HG03378 (cell line): ENCODE measurements at regions not wholly inside any gene's neighbourhood (a gene's known extent, or its start where the extent isn't known, plus 50 kb on each side); places are given as distances from the start of the nearest gene placed in this dataset.

Experiments
- ATAC-seq: cut with Tn5 transposase; IDR thresholded peaks from one replicate; pipeline ENCODE4 v1.9.1; 2021; ENCODE audit warnings: mild to moderate bottlenecking, moderate library complexity; ENCODE audit not compliant: unreplicated experiment

- no peak for ATAC-seq
Measured at GRCh38 chr22:48874956-48875355, 952.7 kb downstream of the BRD1 start.

DNA sequence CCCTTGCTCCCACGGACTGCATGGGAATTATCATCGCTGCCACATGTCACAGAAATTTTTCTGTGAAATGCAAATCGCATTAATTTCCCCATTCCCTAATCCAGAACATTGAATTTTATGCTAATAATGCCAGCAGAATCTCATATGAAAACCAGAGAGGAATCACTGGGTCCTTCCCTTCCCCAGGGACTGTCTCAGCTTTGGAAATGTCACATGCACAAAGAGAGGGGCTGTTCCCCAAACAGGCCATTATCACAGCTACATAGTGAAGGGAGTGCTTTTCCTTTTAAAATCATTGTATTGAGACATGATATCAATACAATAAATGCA is 954.5 kb downstream of the BRD1 start:
- ATAC-seq: no peak

- ATAC-seq: no peak
Measured at GRCh38 chr22:48872271-48873190, 955.1 kb downstream of the BRD1 start.

DNA sequence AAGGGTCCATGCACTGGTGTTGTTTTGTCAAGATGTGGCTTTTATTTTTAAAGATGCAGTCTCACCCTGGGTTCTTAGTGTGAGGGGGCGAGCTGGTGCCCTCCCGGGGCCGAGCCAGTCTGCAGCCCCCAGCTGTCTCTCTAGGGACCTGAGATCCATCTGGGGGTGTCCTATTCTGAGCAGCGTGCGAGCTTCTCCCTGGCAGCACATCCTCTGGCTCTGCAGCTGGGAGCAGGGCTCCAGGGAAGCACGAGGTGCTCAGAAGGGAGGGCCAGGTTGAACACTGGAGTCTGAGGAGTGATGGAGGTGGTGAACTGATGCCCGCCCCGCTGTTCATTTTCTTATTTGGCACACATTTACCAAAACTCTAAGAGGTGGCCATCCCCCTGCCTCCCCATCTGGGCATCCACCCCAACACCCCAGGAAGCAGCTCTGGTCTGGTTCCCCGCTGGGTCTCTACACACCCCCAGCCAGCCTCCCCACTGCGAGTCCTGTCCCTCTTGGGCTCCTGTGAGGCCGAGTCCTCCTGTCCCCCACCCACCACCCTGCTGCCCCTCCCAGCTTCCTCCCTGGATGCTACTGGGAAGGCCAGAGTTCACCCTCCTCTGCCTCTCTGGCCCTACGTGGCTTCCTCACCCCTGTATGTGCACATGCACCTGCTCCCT is 956.4 kb downstream of the BRD1 start:
- ATAC-seq: no peak

DNA sequence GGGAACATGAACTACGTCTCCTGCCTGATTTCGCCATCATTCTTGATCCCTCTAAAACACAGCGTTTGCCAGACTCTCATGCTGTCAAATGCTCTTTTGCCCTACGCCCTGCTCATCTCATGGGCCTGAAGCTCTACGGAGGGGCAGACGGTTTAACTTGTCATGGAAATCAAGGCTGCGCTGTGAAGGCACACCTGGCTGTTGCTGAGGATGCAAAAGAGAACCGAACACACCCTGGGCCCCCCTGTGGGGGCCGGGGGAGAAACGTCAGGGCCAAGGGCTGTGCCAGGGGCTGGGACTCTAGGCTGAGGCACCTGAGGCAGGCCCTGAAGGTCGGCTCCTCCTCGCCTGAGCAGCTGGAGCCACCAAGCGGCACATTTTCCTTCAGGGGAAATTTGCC is 957.2 kb downstream of the BRD1 start:
- ATAC-seq: no peak

GRCh38 chr22:48869788-48870187 is 957.9 kb downstream of the BRD1 start:
- ATAC-seq: no peak

GRCh38 chr22:48869161-48869560 is 958.5 kb downstream of the BRD1 start:
- ATAC-seq: no peak

GRCh38 chr22:48868554-48868953 is 959.1 kb downstream of the BRD1 start:
- no peak for ATAC-seq

DNA sequence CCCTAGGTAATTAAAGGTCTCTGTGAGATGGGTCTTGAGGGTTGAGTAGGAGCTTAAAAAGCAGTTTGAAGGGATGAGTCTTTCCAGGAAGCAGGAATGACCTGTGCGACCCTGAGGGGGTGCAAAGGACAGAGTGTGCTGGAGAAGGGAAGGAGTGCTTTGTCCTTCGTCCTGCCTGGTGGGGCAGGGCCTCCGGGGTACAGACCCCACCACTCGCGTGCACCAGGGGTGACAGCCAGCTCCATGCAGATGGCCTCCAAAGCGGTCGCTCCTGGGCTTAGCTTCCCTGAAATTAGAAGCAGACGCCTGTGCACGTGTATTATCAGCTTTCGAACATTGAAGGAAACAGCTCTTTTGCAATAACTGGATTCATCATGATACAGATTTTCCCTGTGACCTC is 959.8 kb downstream of the BRD1 start:
- ATAC-seq: no peak

DNA sequence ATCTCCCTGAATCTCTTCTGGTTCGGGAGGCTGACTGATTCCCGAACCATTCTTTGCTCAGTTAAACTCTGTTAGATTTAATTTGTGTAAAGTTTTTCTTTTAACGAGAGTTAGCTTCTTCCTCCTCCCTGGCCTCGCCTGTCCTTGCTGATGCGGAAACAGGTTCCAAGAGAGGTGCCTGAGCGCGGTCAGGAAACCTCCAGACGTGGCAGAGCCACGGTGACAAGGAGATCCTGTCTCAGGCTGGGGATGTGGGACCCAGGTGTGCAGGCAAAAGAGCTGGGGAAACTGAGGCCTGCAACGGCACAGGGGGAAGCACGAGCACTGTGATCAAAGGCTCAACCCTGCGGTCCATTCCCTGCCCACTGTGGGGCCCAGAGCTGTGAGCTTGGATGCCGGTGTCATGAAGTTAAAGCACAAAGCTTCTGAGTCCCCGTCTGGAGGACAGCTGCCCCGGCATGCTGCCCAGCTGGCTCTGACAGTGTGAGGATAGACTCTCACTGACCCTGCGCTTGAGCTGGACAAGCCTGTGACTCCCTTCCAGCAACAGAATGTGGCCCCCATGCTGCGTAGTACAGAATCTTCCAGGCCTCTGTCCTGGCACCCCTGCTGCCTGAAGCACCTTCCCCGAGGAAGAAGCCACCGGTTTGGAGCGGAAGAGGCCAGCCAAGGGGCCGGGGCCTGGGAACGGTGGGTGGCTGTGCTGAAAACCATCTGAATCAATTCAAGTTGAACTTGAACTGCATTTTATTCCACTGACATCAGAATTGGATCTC is 960.6 kb downstream of the BRD1 start:
- no peak for ATAC-seq

DNA sequence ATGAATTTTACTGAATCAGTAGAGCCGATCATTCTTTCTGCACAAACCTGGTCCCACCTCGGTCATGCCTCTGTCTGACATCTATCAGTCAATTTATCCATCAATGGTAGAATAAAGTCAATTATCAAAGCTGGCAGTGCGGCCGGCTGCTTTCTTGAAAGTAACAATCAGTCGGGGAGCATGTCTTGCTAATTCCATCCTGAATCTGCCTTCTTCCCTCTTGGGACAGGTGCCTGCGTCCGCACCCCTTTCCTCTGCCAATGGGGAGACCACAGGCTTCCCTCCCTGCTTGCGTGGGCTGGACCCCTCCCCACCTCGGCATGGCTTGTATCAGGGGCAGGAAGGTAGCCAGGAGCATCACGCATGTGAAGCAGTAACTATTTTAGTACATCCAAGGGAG is 962.9 kb downstream of the BRD1 start:
- no peak for ATAC-seq

- no peak for ATAC-seq
Measured at GRCh38 chr22:48863965-48864528, 963.6 kb downstream of the BRD1 start.

GRCh38 chr22:48860557-48860956 is 967.1 kb downstream of the BRD1 start:
- no peak for ATAC-seq

- ATAC-seq: no peak
Measured at GRCh38 chr22:48858856-48859255, 968.8 kb downstream of the BRD1 start.

DNA sequence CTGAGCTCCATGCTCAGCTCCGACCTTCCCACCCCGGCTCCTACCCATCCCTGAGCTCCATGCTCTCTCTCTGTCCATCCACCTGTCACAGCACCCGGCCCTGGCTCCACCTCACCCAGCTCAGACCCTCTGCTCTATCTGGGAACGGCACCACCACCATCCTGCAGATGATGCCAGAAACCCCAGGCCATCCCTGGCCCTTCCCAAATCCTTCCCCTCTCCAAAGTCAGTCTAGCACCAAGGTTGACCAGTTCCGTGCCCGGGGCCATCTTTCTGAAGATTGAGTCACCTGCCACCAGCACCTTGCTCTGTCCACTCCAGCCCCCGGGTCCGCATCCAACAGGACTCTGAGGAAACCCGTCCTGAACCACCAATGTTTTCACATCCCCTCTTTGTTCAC is 969.6 kb downstream of the BRD1 start:
- ATAC-seq: no peak

DNA sequence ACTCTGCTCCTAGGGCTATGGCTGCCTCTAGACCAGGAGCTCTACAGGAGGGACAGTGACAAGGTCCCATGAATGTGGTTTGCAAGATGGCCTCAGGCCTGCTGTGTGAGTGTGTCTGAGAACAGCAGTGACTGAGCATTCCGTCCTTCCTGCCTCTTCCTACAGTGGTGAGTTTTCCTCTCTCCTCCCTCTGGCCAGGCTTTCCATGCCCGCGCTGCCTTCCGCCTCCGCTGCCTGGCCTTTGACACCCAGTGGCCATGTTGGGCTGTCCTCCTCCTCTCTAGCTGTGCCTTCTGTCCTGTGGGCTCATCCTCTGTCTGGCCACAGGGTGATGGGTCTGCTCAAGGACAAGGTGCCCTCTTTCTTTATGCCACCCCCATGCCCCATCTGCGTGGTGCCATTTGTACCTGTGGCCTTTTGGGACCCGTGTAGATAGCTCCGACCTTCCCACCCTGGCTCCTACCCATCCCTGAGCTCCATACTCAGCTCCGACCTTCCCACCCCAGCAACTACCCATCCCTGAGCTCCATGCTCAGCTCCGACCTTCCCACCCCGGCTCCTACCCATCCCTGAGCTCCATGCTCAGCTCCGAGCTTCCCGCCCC is 970.4 kb downstream of the BRD1 start:
- ATAC-seq: no peak

- no peak for ATAC-seq
Measured at GRCh38 chr22:48856308-48856615, 971.4 kb downstream of the BRD1 start.

DNA sequence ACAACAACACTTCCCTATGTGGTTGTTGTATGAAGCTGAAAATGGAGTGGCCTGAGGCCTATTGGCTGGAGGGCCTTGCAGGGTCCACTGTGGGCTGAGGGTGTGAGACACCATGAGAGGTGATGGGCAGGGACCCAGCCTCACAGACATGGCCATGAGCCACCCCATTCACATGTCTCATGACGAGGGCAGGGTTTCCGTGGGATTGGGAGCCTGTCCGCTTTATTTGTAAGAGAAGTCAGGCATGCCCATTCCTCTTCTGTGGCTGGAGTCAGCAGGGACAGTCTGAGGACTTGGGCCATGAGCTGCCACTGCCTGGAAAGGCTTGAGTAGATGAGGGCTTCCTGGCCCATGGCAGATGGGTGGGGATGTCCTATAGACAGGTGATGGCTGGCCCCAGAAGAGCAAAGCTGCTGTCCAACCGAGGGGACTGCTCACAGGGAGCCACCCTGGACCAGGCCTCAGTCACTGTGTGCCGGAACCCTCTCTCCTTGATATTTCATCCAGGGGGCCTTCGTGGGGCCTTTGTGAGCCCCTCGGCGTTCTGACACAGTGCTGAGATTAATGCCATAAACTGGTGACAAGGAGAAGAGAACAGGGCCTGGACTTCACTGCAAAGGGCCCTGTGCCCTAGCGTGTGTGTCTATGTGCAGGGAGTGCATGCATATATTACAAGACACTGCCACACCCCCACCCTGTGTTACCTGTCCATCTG is 971.9 kb downstream of the BRD1 start:
- no peak for ATAC-seq

DNA sequence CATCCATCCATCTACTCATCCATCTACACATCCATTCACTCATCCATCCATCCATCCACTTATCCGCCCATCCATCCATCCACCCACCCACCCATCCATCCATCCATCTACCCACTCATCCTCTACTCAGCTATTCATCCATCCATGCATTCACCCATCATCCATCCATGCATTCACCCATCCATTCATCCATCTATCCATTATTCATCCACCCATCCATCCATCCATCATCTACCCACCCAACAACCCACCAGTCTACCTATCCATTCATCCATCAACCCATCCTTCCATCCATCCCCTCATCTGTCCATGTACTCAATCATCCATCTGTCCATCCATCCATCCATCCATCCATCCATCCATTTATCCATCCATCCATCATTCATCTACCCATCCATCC is 972.7 kb downstream of the BRD1 start:
- ATAC-seq: no peak

DNA sequence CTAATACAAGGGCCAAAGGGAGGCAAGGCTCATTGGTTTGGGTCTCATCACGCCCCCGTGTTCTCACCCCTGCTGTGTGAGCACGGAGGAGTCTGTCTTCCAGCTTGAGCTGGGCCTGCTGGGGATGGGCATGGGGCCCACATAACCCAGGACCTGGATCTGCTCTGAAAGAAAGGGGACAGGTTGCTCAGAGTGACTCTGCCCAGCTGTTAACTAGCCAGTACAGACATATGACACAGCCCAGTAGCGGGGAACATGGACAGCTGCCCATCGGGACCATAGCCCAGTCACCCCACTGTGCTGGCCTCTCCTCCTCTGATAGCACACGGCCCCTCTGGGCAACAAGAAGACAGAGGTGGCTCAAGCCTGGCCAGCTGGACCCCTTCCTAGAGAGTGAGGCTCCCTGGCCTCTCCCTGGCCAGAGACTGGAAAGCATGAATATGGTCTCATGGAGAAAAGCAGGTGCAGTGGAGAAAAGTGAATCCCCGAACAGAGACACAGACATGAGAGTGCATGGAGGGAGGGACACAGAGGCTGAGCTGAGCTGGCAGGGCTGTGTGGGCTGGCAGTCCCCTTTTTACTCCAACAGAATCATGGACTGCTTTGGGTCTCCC is 973.9 kb downstream of the BRD1 start:
- ATAC-seq: no peak
